ENCODE measurements at regions not wholly inside any gene's neighbourhood (a gene's known extent, or its start where the extent isn't known, plus 50 kb on each side); places are given as distances from the start of the nearest gene placed in this dataset.
A peak's percentile ranks its signal among the peaks of the same experiment; 100 is the strongest.

GRCh38 chr2:201558665-201559064, 84.6 kb downstream of the TMEM237 start:
- in situ Hi-C loops (cut with MboI), result no loop called here
- ATAC-seq (peak; percentile 87), DNase-seq (ENCODE audit: low read depth, low spot score) (no peak), FAIRE-seq (no peak)
- Histone ChIP-seq H3K27me3 (replicated peaks in 1 of 2; ENCODE audit: control insufficient read depth in 2 of 2, insufficient read depth in 2 of 2, low read length in 1 of 2) (no peaks in the 10 kb centered on the region), H3K9me3 (replicated peaks; ENCODE audit: control insufficient read depth, insufficient read depth, low read length) (no peaks in the 10 kb centered on the region), H3K9ac (ENCODE audit: control insufficient read depth, insufficient read depth, low read length) (no peak overlapping the region), H3K79me2 (ENCODE audit: control insufficient read depth, insufficient read depth, low read length) (no peaks in the 10 kb centered on the region), H3K4me3 (no peak overlapping the region), H3K4me1 (ENCODE audit: control insufficient read depth, insufficient read depth, low read length) (no peaks in the 10 kb centered on the region), H3K36me3 (ENCODE audit: control insufficient read depth in 2 of 2, insufficient read depth in 2 of 2, low read length in 1 of 2) (no peaks in the 10 kb centered on the region), H3K27ac (ENCODE audit: control insufficient read depth, insufficient read depth) (no peak overlapping the region), H3K4me2 (ENCODE audit: control insufficient read depth, insufficient read depth) (no peak overlapping the region), H2AFZ (ENCODE audit: control insufficient read depth, low read depth, low read length) (no peak overlapping the region), H4K20me1 (ENCODE audit: control insufficient read depth, insufficient read depth) (no peaks in the 10 kb centered on the region)
- SMC1A ChIA-PET (ENCODE audit: uncharacterized antibody, unreplicated experiment), result no interaction called here
- CTCF ChIA-PET, result no interaction called here
- WGBS (ENCODE audit: insufficient coverage, insufficient replicate concordance, low lambda C conversion rate, missing lambda C conversion rate), result 67% methylated on average over 5 of the region's 5 CpGs
- BruUV-seq (replicated peaks), result no TSS peak
- RAD21 ChIA-PET (ENCODE audit: unreplicated experiment), result no interaction called here
- POLR2A ChIA-PET, result no interaction called here
- intact Hi-C loops (cut with micrococcal nuclease; ENCODE audit: unreplicated experiment), result no loop called here
- TF ChIP-seq SPI1 (IDR thresholded peaks at IDR 0.05; ENCODE audit: borderline replicate concordance, insufficient read depth, low read depth, low read length) (peak; percentile 57; the same call in 1 of the 2 replicates), SMAD1 (IDR thresholded peaks at IDR 0.05; ENCODE audit: low read depth, partially characterized antibody) (no peak), SREBF1 (IDR thresholded peaks at IDR 0.05; ENCODE audit: low read length) (no peak), WRNIP1 (IDR thresholded peaks at IDR 0.05; ENCODE audit: borderline replicate concordance, low read depth, low read length) (no peak)

GRCh38 chr2:201558232-201558631, 85.1 kb downstream of the TMEM237 start:
- no peaks in the 10 kb centered on the region for H3K36me3 ChIP-seq (ENCODE audit: control insufficient read depth in 2 of 2, insufficient read depth in 2 of 2, low read length in 1 of 2)
- RAD21 ChIA-PET (ENCODE audit: unreplicated experiment), result no interaction called here
- no peaks in the 10 kb centered on the region for H3K4me1 ChIP-seq (ENCODE audit: control insufficient read depth, insufficient read depth, low read length)
- H3K27me3 ChIP-seq (replicated peaks in 1 of 2; ENCODE audit: control insufficient read depth in 2 of 2, insufficient read depth in 2 of 2, low read length in 1 of 2), result no peaks in the 10 kb centered on the region
- H3K9ac ChIP-seq (ENCODE audit: control insufficient read depth, insufficient read depth, low read length), result no peak overlapping the region
- FAIRE-seq, result no peak
- intact Hi-C loops (cut with micrococcal nuclease; ENCODE audit: unreplicated experiment) (no loop called here), in situ Hi-C loops (cut with MboI) (no loop called here)
- POLR2A ChIA-PET, result no interaction called here
- CTCF ChIA-PET, result no interaction called here
- DNase-seq (ENCODE audit: low read depth, low spot score), result no peak
- H3K4me3 ChIP-seq, result no peak overlapping the region
- no peaks in the 10 kb centered on the region for H4K20me1 ChIP-seq (ENCODE audit: control insufficient read depth, insufficient read depth)
- SMC1A ChIA-PET (ENCODE audit: uncharacterized antibody, unreplicated experiment), result no interaction called here
- H3K79me2 ChIP-seq (ENCODE audit: control insufficient read depth, insufficient read depth, low read length), result no peaks in the 10 kb centered on the region
- no peak overlapping the region for H3K4me2 ChIP-seq (ENCODE audit: control insufficient read depth, insufficient read depth)
- WGBS (ENCODE audit: insufficient coverage, insufficient replicate concordance, low lambda C conversion rate, missing lambda C conversion rate), result 85% methylated on average over 1 of the region's 1 CpG
- no TSS peak for BruUV-seq (replicated peaks)
- no peak overlapping the region for H3K27ac ChIP-seq (ENCODE audit: control insufficient read depth, insufficient read depth)
- no peak for ATAC-seq
- no peak overlapping the region for H2AFZ ChIP-seq (ENCODE audit: control insufficient read depth, low read depth, low read length)
- no peaks in the 10 kb centered on the region for H3K9me3 ChIP-seq (replicated peaks; ENCODE audit: control insufficient read depth, insufficient read depth, low read length)
- TF ChIP-seq SKIL (IDR thresholded peaks at IDR 0.05; ENCODE audit: low read depth, poor library complexity, severe bottlenecking) (no peak), ATF3 (IDR thresholded peaks at IDR 0.05; ENCODE audit: borderline replicate concordance, extremely low read depth, low read depth, low read length) (no peak), CREM (IDR thresholded peaks at IDR 0.05; ENCODE audit: low read depth) (no peak), RELA (IDR thresholded peaks at IDR 0.05; ENCODE audit: borderline replicate concordance, partially characterized antibody) (no peak), E2F4 (IDR thresholded peaks at IDR 0.05; ENCODE audit: low read depth, low read length) (no peak), SMC3 (IDR thresholded peaks at IDR 0.05; ENCODE audit: borderline replicate concordance, low read length) (no peak), RAD51 (IDR thresholded peaks at IDR 0.05) (no peak), NR2C1 (IDR thresholded peaks at IDR 0.05) (no peak), ZZZ3 (IDR thresholded peaks at IDR 0.05; ENCODE audit: control insufficient read depth, insufficient read length, low read depth) (no peak), TCF3 (IDR thresholded peaks at IDR 0.05; ENCODE audit: borderline replicate concordance, insufficient read depth, low read depth, low read length) (no peak), EGR1 (IDR thresholded peaks at IDR 0.05; ENCODE audit: borderline replicate concordance in 1 of 2, low read depth in 2 of 2, low read length in 2 of 2) (no peak)
